Activated naive CD8-positive, alpha-beta T cell treated with anti-CD3 and anti-CD28 coated beads, Interleukin-2, amount 50 U/mL, for 24 hours (primary cell): ENCODE measurements at regions not wholly inside any gene's neighbourhood (a gene's known extent, or its start where the extent isn't known, plus 50 kb on each side); places are given as distances from the start of the nearest gene placed in this dataset.
"Not testable (repeated sequence)": the region's sequence is repeated elsewhere in the genome, so short reads cannot be mapped to it uniquely, and the experiment has no call there.

ENCODE experiments used
- ATAC-seq: fragments of 150-1000 bp; cut with Tn5 transposase; one replicate; pipeline ENCODE4 v1.10.0; 2021
- DNase-seq: peaks from one replicate; pipeline ENCODE4 v3.0.0; 2021
- H3K27ac Mint-ChIP-seq: one replicate; pipeline ENCODE4 v1.8.0; 2021; ENCODE audit warnings: mild to moderate bottlenecking, mixed read lengths
- H3K27me3 Mint-ChIP-seq: one replicate; pipeline ENCODE4 v1.8.0; 2021; ENCODE audit warnings: mixed read lengths
- H3K36me3 Mint-ChIP-seq: one replicate; pipeline ENCODE4 v1.8.0; 2021; ENCODE audit warnings: low read depth, mixed read lengths
- H3K4me1 Mint-ChIP-seq: one replicate; pipeline ENCODE4 v1.8.0; 2021; ENCODE audit warnings: mixed read lengths
- H3K4me3 Mint-ChIP-seq: one replicate; pipeline ENCODE4 v1.8.0; 2021; ENCODE audit warnings: mild to moderate bottlenecking, moderate library complexity, mixed read lengths
- H3K9me3 Mint-ChIP-seq: one replicate; pipeline ENCODE4 v1.8.0; 2021; ENCODE audit warnings: mixed read lengths

DNA sequence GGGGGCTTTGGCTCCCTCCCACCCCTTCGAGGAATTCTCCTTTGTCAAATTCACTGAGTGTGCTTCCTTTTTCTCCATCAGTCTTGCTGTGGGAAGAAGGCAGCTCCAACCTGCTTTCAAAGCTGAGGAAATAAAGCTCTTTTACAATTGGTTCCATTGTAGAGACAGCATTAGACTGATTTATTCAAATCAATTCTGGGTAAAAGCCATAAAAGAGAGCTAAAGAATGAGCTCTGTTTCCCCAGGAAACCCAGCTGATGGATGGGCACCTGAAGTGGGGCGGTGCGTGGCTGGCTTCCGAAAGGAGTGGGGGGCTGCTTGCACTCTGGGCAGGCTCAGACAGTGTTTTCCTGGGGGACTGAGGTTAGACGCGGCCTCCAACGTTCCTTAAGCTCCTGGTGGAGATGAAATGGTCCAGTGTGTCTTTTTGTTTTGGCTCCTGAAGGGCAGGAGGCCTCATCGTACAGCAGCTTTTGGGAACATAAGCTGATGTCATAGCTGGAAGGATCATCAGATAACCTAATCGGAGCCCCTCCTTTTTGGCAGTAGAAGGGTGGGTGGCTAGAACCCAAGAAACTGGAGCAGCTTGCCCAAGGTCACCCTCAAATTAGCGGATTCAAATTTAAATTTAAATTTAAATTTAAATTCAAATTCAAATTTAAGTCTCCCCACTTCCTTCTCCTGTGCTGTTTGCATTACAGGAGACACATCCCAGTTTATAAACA lies 128.5 kb upstream of the EEF2KMT start:
- no peak overlapping the region for H3K4me3 Mint-ChIP-seq
- DNase-seq (no peak), ATAC-seq (no peak)
- peaks cover 26% of the 10 kb centered on the region for H3K27me3 Mint-ChIP-seq
- no peaks in the 10 kb centered on the region for H3K9me3 Mint-ChIP-seq
- no peaks in the 10 kb centered on the region for H3K4me1 Mint-ChIP-seq
- H3K27ac Mint-ChIP-seq = no peak overlapping the region
- no peaks in the 10 kb centered on the region for H3K36me3 Mint-ChIP-seq

GRCh38 chr16:5222761-5223160 lies 125.2 kb upstream of the EEF2KMT start:
- no peaks in the 10 kb centered on the region for H3K9me3 Mint-ChIP-seq

DNA sequence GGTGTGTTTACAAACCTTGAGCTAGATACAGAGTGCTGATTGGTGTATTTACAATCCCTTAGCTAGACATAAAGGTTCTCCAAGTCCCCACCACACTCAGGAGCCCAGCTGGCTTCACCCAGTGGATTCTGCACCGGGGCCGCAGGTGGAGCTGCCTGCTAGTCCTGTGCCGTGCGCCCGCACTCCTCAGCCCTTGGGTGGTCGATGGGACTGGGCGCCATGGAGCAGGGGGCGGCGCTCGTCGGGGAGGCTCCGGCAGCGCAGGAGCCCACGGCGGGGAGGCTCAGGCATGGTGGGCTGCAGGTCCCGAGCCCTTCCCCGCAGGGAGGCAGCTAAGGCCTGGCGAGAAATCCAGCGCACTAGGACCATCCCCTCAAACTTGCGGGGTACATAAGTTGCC lies 124.2 kb upstream of the EEF2KMT start:
- not testable (repeated sequence) for H3K9me3 Mint-ChIP-seq, H3K36me3 Mint-ChIP-seq, H3K27ac Mint-ChIP-seq, ATAC-seq, H3K4me3 Mint-ChIP-seq, H3K4me1 Mint-ChIP-seq, DNase-seq
- peaks cover 17% of the 10 kb centered on the region for H3K27me3 Mint-ChIP-seq

More at GRCh38 chr16:5222761-5223160, 125.2 kb upstream of the EEF2KMT start:
- no peaks in the 10 kb centered on the region for H3K4me1 Mint-ChIP-seq
- DNase-seq (no peak), ATAC-seq (no peak)
- H3K4me3 Mint-ChIP-seq = no peak overlapping the region
- no peak overlapping the region for H3K27ac Mint-ChIP-seq
- no peaks in the 10 kb centered on the region for H3K36me3 Mint-ChIP-seq
- peaks cover 20% of the 10 kb centered on the region for H3K27me3 Mint-ChIP-seq

- H3K4me3 Mint-ChIP-seq = no peak overlapping the region
- no peaks in the 10 kb centered on the region for H3K4me1 Mint-ChIP-seq
- H3K36me3 Mint-ChIP-seq = no peaks in the 10 kb centered on the region
- H3K27ac Mint-ChIP-seq = no peak overlapping the region
- DNase-seq (no peak), ATAC-seq (no peak)
- H3K9me3 Mint-ChIP-seq = no peaks in the 10 kb centered on the region
- peaks cover 20% of the 10 kb centered on the region for H3K27me3 Mint-ChIP-seq
Observed at GRCh38 chr16:5220705-5221104, 123.1 kb upstream of the EEF2KMT start.

DNA sequence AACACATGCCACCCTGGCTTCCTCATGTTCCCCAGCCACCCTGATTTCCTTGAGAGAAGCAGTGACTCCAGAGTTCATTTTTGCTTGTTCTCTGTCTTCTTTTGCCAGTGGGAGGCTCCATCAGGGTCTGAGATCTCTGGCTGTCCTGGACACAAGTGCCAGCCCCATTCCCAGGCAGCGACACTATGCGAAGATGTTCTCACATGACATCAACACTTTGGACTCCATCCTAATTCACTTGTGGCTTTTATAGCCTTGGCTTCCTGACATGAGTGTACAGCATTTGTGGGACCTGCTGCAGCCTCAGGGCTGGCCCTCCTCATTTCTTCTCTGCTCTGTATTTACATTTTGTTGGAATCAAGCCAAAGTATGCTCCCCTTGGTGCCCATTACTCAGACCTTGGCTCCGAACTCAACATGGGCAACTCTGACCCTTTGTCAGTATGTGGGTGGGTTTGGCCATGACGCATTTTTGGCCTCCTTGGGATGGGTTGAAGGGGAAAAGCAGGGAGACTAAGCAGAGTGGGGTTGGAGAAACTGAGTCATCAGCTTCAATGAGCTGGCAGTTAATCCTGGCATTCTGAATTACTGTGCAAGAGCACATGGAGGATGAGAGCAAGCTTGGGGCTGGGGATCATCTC lies 119.0 kb upstream of the EEF2KMT start:
- Mint-ChIP-seq H3K36me3 (no peaks in the 10 kb centered on the region), H3K4me1 (no peaks in the 10 kb centered on the region), H3K27me3 (peaks cover 29% of the 10 kb centered on the region), H3K27ac (no peak overlapping the region), H3K4me3 (no peak overlapping the region), H3K9me3 (no peaks in the 10 kb centered on the region)
- DNase-seq = no peak
- no peak for ATAC-seq

DNA sequence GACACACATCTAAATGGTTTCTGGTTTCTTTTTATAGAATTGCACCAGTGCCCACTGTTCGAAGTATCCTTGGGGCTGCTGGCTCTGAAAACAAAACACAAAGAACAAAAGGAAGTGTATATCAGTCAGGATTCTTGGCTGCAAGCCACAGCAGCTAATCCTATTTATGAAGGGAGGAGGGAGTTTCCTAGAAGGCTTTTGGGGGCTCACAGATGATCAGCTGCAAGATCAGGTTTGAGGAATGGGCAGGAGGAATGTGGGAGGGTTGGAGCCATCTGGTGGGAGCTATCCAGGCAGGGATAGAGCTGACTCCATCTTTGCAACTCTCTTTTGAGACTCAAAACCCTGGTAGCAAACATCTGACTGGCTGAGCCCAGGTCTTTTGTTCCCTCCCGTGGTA lies 118.3 kb upstream of the EEF2KMT start:
- Mint-ChIP-seq H3K36me3 (no peaks in the 10 kb centered on the region), H3K27ac (no peak overlapping the region), H3K4me3 (no peak overlapping the region), H3K27me3 (peaks cover 29% of the 10 kb centered on the region), H3K9me3 (no peaks in the 10 kb centered on the region), H3K4me1 (no peaks in the 10 kb centered on the region)
- ATAC-seq = no peak
- no peak for DNase-seq

DNA sequence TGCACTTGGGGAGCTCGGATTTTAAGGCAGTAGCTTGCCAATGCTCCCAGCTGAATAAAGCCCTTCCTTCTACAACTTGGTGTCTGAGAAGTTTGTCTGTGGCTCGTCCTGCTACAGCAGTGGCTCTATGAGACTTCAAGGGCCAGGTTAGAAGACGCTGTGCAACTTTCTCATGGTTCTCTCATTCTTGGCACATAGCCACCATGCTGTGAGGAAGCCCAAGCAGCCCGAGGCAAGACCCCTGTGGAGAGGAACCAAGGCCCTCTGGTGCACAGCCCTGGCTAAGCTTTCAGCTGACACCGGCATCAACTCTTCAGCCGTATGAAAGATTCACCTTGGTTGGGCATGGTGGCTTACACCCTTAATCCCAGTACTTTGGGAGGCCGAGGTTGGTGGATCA lies 116.9 kb upstream of the EEF2KMT start:
- Mint-ChIP-seq H3K4me3 (no peak overlapping the region), H3K4me1 (no peaks in the 10 kb centered on the region), H3K9me3 (no peaks in the 10 kb centered on the region), H3K27ac (no peak overlapping the region), H3K27me3 (peaks cover 29% of the 10 kb centered on the region), H3K36me3 (no peaks in the 10 kb centered on the region)
- DNase-seq (no peak), ATAC-seq (no peak)

DNA sequence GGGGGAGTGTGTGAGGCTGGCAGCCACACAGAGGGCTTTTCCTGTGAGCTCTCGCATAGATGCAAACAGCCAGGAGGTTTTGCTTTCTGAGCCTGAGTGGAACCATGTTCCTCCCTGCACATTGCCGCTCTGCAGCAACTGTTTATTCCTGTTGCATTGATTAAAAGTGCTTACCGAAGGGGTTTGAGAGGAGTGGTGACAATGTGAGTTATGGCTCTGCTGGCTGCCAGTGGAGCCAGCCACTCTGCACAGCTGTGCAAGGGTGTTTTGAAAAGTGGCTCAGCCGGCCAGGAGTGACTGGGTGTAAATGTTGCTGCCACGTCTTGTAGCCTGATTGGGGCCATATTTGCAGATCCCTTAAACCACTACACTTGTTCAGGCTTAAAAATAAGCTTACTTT lies 114.9 kb upstream of the EEF2KMT start:
- not testable (repeated sequence) for H3K4me3 Mint-ChIP-seq, H3K27ac Mint-ChIP-seq, DNase-seq, H3K4me1 Mint-ChIP-seq, ATAC-seq, H3K9me3 Mint-ChIP-seq, H3K36me3 Mint-ChIP-seq
- peaks cover 29% of the 10 kb centered on the region for H3K27me3 Mint-ChIP-seq

DNA sequence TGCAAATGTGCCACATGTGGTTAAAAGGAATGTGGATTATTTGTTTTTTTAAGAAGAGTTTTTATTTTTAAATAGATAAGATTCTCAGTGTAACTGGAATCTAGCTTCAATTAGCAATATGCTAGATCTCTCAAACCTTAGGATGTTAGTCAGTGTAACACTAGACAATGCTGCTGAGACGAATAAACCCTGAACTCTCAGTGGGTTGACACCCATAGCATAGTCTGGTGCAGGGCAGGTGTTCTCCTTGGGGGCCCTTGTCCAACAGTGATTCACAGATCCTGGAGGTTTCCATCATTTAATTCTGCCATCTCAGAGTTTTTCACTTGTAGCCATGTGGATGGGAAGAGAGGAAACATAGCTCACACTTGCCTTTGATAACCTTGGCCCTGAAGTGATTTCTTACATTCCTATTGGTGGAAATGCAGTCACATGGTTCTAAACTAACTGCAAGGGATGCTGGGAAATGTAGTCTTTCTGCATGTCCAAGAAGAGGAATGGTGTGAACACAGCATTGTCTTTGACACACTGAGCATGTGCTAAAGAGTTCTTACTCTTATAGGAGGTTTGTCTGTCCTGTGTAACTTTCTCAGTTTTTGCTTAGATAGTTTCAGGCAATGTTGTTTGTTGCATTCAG lies 110.4 kb upstream of the EEF2KMT start:
- not testable (repeated sequence) for H3K27ac Mint-ChIP-seq, H3K9me3 Mint-ChIP-seq, H3K27me3 Mint-ChIP-seq, DNase-seq, H3K4me3 Mint-ChIP-seq, H3K36me3 Mint-ChIP-seq, ATAC-seq, H3K4me1 Mint-ChIP-seq

- Mint-ChIP-seq H3K4me3 (no peak overlapping the region), H3K27ac (no peak overlapping the region), H3K4me1 (no peaks in the 10 kb centered on the region), H3K9me3 (no peaks in the 10 kb centered on the region), H3K27me3 (peaks cover 3% of the 10 kb centered on the region), H3K36me3 (no peaks in the 10 kb centered on the region)
- no peak for DNase-seq
- no peak for ATAC-seq
Observed at GRCh38 chr16:5207001-5207523, 109.5 kb upstream of the EEF2KMT start.

DNA sequence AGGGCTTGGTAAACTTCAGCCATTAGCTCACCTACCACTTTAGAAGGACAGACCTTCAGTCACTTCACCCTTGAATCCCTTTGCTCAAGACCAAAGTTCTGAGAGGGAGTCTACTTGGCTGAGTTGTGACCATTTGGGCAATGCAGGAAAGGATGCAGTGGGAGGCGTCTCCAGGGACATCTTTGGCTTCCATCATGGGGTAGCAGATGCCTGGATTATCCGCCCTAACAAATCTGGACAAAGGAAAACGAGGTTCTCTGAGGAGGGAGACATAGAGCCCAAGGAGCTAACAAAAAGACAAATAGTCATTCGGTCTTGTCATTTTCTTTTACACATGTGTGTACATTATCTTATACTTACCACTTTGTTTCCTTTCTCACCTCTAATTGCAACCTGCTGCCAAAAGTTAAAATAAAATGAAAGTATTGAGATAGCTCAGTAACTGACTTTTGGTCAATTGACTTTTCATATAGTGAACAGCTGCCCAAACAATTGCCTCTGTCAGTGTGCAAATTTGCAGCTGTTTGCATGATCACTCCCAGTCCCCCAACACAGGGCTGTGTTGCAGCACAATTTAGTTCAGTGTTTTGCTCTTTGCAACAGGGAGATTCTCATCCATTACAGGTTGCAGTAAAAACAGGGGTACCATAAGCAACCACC lies 108.9 kb upstream of the EEF2KMT start:
- no peaks in the 10 kb centered on the region for H3K4me1 Mint-ChIP-seq
- H3K36me3 Mint-ChIP-seq = no peaks in the 10 kb centered on the region
- H3K27ac Mint-ChIP-seq = no peak overlapping the region
- no peaks in the 10 kb centered on the region for H3K9me3 Mint-ChIP-seq
- ATAC-seq (no peak), DNase-seq (no peak)
- H3K4me3 Mint-ChIP-seq = no peak overlapping the region
- H3K27me3 Mint-ChIP-seq = no peaks in the 10 kb centered on the region

DNA sequence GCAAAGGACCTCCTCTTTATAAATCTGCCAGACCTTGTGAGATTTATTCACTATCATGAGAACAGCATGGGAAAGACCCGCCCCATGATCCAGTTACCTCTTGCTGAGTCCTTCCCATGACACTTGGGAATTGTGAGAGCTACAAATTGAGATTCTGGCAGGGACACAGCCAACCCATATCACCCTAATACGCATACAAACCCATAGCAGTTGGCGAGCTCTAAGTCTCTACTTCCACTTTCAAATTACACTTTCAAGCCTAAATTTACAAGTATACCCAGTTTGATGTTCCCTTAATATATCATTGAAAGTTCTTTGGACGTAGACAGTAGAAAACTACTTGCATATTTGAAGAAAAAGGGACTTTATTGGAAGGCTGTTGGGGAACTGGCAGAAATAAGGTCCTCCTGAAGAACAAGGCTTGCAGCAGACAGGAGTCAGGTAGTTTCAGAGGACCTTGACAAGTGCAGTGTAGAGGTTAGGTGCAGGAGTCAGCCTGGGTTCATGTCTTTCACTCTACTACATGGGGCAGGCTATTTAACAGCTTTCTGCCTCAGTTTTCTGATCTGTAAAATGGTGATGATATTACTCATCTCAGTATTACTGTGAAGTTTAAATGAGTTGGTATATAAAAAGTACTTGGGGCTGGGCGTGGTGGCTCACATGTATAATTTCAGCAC lies 107.9 kb upstream of the EEF2KMT start:
- ATAC-seq (no peak), DNase-seq (no peak)
- H3K4me3 Mint-ChIP-seq = no peak overlapping the region
- H3K27me3 Mint-ChIP-seq = no peaks in the 10 kb centered on the region
- H3K27ac Mint-ChIP-seq = no peak overlapping the region
- no peaks in the 10 kb centered on the region for H3K9me3 Mint-ChIP-seq
- no peaks in the 10 kb centered on the region for H3K4me1 Mint-ChIP-seq
- no peaks in the 10 kb centered on the region for H3K36me3 Mint-ChIP-seq

DNA sequence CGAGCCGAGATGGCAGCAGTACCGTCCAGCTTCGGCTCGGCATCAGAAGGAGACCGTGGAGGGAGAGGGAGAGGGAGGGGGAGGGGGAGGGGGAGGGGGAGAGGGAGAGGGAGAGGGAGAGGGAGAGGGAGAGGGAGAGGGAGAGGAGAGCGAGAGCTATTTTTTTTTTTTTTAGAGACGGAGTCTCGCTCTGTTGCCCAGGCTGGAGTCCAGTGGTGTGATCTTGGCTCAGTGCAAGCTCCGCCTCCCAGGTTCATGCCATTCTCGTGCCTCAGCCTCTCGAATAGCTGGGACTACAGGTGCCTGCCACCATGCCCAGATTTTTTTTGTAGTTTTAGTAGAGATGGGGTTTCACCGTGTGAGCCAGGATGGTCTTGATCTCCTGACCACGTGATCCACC lies 106.1 kb upstream of the EEF2KMT start:
- H3K27ac Mint-ChIP-seq, H3K4me1 Mint-ChIP-seq, DNase-seq, H3K9me3 Mint-ChIP-seq, H3K27me3 Mint-ChIP-seq, H3K4me3 Mint-ChIP-seq, ATAC-seq, H3K36me3 Mint-ChIP-seq: not testable (repeated sequence)

DNA sequence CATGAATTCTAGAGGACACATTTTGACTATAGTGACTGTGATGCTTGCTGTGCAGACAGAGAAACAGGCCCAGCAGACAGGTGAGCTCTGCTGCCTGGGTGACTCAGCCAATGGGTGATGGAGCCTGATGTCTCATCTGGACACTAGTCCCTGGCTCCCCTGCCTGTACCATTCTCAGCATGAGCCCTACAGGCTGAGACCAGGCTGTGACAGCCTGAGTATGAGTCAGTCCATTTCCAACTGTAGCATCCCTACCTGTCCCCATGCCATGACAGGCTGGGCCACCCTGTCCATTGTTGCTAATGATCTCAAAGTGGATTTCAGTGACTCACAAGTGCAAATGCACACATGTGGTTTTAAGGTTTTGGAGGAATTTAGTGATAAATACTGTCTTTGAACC lies 102.5 kb upstream of the EEF2KMT start:
- Mint-ChIP-seq H3K9me3 (no peaks in the 10 kb centered on the region), H3K4me1 (no peaks in the 10 kb centered on the region), H3K4me3 (no peak overlapping the region), H3K27ac (no peak overlapping the region), H3K36me3 (no peaks in the 10 kb centered on the region), H3K27me3 (no peaks in the 10 kb centered on the region)
- DNase-seq = no peak
- ATAC-seq = no peak
